HUDEP-2 (cell line): ENCODE measurements at regions not wholly inside any gene's neighbourhood (a gene's known extent, or its start where the extent isn't known, plus 50 kb on each side); places are given as distances from the start of the nearest gene placed in this dataset.

ENCODE experiments used
- DNase-seq, 76 experiments: peaks; one replicate each; lab custom pipeline; 2025; ENCODE audit not compliant: unreplicated experiment in 76 of 76; lab: John Stamatoyannopoulos, UW

DNA sequence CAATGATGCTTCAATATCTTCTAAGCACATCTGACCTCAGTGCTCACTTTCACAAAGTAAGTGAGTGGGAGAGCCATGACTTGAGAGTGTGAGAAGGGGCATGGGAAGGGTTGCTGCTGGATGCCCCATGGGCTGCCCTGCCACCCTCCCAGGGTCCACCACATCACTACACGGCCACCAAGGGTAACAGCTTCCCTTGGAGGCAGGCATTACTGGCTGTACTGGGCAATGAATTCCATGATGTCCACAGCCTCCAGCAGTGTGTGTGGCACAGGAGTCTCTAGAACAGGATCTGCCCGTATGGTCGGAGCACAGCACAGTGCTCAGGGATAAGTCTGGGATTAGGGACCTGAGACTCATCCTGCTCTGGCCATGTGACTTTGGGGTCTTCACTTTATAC, 481.0 kb upstream of the MYT1L start:
- DNase-seq: no peak

GRCh38 chr2:2810504-2810903, 479.4 kb upstream of the MYT1L start:
- no peak for DNase-seq

- DNase-seq: no peak
These were observed 478.7 kb upstream of the MYT1L start for GRCh38 chr2:2809771-2810170.

GRCh38 chr2:2808551-2809058, 477.5 kb upstream of the MYT1L start:
- no peak for DNase-seq

DNA sequence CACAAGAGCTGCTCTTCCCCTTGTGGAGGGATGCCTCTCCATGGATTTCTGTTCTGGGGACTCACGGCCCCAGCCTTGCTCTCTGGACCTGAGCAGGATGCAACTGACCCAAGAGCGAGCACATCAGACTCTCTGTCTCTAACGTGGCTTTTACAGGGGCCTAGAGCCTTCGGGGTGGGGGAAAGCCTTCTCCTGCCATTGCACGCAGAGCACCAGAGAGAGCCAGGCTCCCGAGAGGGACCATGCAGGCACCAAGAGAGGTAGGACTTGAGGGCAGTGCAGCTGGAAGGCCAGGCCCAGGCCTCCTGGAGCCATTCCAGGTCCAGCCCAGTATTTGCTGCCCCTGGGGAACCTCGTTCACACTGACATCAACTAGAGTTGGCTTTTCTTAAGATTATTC, 475.6 kb upstream of the MYT1L start:
- DNase-seq: no peak

GRCh38 chr2:2805263-2805662, 474.2 kb upstream of the MYT1L start:
- no peak for DNase-seq

DNA sequence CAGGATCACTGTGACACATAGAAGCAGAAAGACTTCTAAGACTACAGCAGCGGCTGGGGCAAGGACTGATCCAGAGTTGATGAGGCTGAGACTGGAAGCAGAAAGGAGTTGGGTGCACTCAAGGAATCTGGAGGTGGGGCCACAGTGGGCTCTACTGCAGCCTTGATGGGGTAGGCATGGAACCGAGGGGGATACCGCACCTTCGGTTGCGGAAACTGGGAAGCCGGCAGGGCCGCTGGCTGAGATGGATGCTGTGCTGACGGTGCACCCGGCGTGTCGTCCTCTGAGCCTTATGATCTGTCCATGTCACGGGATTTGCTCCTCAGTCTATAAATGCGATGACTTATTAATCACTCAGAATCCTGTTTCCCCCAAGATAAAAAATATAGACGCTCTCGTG, 473.5 kb upstream of the MYT1L start:
- no peak for DNase-seq

DNA sequence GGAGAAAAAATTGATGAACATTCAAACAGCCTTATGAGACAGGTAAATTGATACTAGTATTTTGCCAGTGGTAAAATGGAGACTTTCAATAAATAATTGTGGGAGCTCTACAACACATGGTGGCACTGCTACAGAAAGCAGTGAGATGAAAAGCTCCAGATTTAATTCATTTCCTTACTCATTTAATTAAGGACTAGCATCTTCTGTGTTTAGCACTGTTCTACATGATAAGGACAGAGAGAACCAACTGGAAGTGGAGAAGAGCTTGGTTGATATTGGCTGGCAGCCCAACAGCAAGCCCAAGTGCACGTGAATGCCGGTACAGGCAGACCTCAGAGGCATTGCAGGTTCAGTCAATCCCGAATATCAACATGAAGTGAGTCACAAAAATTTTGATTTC, 470.4 kb upstream of the MYT1L start:
- DNase-seq: no peak

- no peak for DNase-seq
These were observed 469.6 kb upstream of the MYT1L start for GRCh38 chr2:2800697-2801096.

DNA sequence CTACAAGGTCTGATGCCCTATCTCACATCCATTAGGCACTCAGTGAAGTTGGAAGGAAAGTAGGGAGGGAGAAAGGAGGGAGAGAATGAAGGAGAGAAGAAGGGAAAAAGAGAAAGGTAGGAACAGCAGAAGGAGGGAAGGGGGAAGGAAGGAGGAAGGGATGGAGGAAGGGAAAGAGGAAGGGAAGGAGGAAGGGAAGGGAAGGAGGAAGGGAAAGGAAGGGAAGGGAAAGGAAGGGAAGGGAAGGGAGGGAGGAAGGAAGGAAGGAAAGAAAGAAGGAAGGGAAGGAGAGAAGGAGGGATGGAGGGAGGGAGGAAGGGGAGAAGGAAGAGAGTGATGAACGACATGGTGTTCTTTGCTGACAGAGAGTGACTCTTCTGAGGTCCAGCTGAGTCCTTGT, 468.9 kb upstream of the MYT1L start:
- no peak for DNase-seq

DNA sequence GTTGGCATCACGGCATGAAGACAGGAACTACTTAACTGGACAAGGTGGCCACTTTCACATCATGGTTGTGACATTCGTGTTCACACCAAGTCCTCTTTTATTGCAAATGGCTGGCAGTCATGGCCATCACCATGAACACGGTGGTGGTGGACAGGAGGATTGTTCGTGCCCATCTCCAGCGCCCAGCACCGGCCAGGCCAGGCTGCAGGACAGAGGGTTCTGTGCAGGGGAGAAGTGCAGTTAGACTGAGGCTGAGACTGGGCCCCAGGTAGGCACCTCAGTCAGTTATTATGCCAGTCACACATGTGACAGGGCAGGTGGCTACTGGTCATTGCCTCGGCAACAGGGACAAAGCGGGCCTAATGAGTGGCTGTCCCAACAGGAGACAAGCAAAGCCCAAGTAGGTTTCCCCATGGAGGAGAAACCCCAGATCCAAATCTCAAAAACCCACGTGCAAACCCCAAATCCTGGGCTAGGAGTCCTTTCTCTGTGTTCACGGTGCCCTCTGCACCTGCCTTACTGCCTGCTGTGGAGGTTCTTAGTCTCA, 468.1 kb upstream of the MYT1L start:
- DNase-seq: no peak

DNA sequence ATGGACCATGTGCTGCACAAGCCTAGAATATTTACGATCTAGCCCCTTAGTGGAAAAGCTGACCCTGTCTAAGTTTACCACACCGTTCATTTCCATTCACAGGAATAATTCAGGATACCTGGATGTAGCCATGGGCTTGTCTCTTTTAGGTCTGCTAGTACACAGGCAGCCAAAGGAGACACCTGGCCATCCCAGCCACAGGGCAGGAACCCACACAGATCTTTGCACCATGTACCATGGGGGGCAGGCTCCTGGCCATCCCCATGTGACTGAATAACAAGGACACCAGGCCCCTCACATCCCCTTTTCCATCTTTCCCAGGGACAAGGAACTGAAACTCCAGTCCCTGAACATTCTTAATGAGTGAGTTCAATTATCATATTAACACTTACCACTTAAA, 467.3 kb upstream of the MYT1L start:
- no peak for DNase-seq

DNA sequence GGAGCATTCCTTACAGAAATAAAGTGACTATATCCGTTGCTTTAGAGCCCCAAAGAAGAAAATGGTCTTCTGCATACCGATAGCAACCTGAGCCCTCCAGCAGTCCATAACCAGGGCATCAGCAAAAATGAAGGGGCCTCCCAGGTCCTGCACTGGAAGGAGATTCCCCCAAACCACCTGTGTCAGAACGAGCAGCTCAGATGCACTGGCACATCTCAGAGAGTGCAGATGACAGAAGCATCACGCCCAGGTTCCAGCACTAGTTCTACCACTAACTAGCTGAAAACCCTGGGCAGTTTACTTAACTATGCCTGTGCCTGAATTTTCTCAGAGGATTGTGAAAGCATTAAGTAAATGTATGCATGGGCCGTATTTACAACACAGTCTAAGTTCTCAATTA, 466.7 kb upstream of the MYT1L start:
- no peak for DNase-seq

DNA sequence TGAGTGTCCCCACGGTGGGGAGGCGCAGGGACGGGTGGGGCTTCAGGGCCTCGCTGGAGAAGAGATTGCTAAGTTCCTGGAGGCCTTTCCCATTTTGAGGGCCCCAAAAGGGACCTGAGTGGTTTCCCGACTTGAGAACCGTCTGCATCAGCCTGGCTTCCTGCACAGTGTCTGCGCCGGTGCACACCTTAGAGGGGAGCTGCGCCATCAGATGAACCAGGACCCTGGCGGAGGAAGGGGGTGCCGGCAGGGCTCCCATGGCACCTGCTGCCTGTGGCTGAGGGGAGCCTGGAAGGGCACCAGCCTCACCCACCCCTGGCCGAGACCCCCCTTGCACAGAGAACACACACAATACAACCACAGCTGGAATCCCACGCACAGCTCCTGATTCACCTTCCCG, 465.1 kb upstream of the MYT1L start:
- no peak for DNase-seq

DNA sequence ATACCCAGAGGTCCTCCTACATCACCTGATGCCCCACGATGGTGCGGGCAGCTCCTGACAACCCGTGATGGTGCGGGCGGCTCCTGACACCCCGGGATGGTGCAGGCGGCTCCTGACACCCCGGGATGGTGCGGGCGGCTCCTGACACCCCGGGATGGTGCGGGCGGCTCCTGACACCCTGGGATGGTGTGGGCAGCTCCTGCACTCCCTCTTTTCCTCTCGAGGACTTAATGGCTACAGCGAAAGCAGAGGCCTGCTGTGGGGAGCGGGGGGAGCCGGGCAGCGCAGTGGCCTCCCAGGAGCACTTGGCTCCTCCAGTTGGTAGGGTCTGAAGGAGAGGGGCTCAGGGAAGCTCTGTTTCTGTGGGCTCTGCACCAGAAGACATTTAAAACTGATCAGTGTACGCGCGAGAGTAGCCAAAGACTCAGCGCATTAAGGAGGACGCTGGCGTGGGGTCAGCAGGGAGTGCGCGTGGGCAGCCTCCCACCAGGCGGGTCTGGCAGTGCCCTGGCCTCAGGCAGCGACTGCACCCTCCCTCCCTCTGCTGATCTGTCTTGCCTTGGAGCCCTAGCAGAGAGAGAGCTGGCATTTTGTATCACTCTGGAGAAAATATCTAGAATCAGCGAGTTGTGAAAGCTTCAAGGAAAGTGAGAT, 464.5 kb upstream of the MYT1L start:
- DNase-seq: no peak

DNA sequence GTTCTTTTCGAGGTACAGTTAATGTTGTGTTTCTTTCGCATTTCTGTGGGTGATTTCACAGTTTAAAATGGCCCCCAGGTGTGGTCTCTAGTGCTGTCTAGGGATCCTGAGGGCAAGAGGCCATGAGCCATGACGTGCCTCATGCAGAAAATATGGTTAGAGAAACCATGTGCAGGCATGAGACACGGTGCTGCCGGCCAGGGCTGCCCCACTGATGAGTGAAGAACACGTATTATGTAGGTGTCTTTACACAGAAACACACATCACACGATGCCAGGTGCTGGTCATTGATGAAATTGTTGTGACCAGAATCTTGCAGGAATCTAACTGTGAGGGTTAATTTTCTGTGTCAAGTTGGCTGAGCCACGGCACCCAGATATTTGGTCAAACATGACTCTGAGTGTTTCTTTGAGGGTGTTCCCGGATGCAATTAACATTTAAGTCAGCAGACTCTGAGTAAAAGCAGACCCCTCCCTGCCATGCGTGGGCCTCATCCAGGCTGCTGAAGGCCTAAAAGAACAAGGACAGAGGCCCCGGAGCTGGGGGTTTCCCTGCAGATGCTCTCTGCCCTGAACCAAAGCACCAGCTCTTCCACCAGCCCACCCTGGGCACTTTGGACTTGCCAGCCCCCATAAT, 463.0 kb upstream of the MYT1L start:
- DNase-seq: no peak

DNA sequence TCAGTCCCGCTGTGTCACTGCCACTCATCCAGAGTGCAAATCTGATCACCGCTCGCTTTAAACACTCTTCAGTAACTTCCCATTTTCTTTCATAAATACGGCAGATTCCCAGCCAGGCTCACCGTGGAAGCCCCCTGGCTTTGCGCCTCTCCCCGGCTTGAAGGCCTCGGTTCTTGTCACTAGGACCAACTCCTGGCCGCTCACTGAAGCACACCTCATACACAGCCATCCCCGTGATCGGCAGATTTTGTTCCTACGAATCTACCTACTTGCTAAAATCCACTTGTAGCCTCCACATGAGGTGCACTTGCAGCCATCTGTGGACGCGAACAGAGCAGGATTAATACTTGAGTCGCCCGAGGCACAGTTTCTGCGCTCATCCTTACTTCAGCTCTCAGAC, 462.4 kb upstream of the MYT1L start:
- no peak for DNase-seq

DNA sequence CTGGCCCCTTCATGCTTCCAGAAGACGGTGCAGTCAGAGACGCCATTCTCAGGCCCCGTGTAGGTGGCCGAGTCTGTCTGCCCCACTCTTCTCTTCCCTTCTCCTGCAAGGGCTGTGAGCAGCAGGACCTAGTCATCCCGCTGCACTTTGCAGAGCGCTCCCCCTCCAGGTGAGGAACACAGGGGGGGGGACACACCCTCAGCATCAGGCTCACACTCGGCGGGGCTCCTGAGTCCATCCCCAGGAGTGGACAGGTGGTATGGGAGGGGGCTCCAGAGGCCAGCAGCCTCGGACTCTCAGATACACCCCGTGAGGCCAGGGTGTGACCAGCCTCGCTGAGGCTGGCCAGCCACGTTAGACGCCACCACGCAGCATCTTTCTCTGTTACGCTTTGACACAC, 460.5 kb upstream of the MYT1L start:
- no peak for DNase-seq

DNA sequence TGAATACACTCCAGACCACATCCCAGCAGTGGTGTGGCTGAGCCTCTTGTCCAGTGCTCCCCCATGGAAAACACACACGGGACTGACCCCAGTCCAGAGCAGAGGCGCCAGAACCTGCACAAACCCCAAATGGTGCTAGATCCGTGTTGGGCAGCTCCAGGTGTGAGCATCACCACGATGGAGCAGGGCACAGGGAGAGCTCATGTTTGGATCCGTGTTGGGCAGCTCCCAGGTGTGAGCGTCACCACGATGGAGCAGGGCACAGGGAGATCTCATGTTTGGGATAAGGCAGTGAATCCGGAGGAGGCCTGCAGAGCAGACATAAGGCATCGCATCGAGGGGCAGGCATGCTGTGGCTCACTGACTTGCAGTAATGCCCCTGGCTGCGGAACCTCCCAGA, 460.0 kb upstream of the MYT1L start:
- no peak for DNase-seq

DNA sequence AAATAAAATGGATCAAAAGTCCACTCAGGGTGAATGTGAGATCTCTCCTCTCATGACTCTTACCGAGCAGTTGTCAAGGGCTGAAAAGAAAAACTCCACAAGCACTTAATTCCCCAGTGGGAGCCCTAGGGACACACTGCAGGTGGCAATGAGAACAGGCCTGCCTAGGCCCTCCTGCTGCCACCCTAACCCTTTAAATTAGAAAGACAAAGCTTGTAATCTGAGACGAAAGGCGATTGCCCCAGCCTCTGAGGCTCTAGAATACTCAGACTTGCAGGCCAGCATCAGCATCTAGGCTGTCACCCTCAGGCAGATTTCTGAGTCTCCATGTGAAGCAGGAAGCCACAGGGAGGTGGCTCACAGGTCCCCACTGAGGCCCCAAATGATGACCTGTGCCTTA, 457.0 kb upstream of the MYT1L start:
- no peak for DNase-seq

- DNase-seq: no peak
These were observed 456.3 kb upstream of the MYT1L start for GRCh38 chr2:2787301-2787907.

DNA sequence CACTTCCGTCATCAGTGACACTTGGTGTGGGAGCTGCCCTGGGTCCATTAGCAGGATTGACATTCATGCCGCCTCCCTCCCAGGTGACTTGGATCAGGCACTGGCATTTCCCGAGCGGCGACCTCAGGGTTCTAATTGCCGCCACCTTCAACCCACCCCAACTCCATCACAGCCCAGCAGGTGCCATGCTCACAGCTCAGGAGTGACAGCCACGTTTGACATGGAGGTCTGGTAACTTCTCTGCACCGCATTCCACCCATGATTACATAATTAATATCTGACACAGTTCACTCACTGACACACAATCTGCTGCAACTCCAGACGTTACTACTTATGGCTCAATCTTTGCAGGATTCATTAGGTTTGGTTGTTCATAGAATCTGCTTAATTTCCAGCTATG, 450.9 kb upstream of the MYT1L start:
- no peak for DNase-seq
